ENCODE measurements at regions not wholly inside any gene's neighbourhood (a gene's known extent, or its start where the extent isn't known, plus 50 kb on each side); places are given as distances from the start of the nearest gene placed in this dataset.
"Not testable (repeated sequence)": the region's sequence is repeated elsewhere in the genome, so short reads cannot be mapped to it uniquely, and the experiment has no call there.

DNA sequence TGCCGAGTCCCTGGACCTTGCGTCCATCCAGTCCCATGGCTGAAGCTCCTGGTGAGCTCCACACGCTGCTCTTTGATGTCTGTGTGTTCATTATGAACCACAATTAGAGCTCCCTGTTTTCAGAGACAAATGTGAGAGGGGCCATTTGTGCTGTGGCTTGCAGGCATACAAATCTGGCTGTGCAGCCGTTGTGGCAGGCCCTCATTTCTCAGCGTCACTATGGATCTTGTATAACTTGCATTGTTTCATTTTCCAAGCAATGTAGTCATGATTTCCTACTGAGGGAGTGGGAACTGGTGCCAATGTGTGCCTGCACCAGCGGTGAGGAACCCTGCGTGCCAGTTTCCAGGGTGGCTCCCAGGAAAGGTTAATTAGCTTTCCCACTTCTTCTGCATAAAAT is 542.6 kb downstream of the TMEM114 start:
- no peak for DNase-seq

DNA sequence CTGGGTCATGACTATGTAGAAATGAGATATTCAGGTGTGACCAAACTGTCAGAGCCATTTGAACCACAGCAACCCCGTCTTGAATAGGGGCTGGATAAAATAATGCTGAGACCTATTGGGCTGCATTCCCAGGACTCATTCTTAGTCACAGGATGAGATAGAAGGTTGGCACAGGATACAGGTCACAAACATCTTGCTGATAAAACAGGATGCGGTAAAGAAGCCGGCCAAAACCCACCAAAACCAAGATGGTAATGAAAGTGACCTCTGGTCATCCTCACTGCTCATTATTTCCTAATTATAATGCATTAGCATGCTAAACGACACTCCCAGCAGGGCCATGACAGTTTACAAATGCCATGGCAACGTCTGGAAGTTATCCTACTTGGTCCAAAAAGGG is 545.5 kb downstream of the TMEM114 start:
- DNase-seq = no peak

DNA sequence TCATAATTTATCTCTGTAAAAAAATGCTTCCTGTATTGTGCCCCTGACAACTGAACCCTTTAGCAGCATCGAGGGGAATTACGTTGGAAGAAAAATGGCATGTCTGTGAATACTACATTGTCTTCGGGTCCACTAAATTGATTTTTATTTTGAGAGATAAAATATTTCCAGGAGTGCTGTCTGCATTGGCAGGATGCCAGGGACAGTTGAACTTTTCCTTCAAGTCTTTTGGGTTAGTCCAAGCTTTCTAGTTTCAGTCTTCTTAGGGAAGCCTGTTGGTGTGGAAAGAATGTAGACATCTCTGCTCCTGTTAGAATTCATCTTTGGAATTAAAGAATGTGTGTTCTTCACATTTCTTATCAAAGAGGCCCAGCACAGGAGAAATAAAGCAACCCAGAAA is 557.9 kb downstream of the TMEM114 start:
- DNase-seq = no peak

DNA sequence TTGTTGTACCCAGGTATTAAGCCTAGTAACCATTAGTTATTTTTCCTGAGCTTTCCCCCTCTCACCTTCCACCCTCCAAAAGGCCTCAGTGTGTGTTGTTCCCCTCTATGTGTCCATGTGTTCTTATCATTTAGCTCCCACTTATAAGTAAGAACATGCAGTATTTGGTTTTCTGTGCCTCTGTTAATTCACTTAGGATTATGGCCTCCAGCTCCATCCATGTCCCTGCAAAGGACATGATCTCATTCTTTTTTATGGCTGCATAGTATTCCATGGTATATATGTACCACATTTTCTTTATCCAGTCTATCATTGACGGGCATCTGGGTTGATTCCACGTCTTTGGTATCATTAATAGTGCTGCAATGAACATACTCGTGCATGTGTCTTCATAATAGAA is 560.3 kb downstream of the TMEM114 start:
- DNase-seq = not testable (repeated sequence)

DNA sequence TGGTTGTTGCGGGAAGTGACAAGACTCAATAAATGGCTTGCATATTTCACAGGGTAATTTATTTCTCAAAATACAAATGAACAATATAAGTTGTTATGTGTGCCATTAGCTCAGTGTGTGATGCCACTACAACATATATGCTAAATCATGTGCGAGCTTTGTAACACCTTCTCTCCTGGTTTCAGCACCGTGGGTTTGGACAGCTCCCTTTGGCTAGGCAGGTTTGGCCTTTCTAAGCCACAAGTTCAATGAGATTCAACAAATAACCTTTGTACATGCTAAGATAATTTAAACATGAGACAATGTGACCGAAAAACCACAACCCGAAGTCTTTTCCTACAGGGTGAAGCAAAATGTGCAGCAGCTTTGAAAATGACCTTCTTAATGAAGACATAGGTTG is 563.9 kb downstream of the TMEM114 start:
- DNase-seq = no peak

DNA sequence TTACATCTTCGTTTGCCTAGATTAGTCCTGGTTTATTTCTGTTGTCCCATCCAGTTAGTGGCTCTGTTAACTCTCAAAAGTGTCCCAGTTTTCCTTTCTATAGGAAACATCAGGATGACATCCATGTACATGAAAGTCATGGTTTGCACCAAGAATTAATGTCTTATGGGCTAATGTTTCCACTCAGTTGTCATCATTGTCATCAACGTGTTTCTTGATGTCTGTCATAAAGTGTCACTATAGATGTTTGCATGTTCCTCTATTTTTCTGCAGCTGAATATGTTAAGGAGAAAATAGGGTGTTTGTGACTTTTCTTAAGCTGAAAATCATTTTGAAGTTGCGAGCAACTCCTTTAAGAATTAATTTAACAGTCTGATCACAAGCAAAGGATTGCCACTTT is 567.0 kb downstream of the TMEM114 start:
- no peak for DNase-seq

DNA sequence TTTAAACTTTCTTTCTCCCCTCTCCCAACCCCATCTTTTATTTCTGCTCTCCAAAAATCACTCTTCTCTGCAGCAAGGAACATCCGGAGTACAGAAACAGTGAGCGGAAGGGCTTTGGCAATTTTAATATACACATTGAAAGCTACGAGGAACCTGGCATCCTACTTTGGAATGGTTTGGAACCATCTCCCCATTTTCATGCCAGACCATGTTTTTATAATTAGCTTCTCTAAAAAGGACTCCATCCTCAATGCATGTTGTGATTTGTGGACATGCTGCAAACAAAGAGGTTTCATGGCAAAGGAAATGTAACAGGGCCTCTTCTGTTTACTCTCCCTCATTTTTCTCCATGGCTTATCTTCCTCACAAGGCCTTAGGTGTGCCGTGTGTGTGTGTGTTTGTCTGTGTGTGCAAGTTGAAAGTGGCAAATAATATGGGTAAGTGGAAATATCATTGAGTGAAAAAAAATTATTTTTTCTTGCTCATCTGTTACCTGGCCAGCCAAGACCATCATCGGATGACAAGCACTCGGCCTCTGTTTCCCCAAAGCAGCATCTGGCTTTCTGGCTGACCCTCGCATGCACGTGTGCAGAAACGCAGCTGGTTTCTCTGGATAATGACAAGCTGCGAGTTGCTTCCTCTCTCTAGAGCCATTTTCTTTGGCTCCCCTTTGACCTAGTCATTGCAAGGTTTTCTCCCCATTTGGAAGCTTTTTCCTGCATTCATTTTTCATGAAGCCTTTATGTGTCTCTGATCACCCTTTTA is 585.0 kb downstream of the TMEM114 start:
- no peak for DNase-seq

DNA sequence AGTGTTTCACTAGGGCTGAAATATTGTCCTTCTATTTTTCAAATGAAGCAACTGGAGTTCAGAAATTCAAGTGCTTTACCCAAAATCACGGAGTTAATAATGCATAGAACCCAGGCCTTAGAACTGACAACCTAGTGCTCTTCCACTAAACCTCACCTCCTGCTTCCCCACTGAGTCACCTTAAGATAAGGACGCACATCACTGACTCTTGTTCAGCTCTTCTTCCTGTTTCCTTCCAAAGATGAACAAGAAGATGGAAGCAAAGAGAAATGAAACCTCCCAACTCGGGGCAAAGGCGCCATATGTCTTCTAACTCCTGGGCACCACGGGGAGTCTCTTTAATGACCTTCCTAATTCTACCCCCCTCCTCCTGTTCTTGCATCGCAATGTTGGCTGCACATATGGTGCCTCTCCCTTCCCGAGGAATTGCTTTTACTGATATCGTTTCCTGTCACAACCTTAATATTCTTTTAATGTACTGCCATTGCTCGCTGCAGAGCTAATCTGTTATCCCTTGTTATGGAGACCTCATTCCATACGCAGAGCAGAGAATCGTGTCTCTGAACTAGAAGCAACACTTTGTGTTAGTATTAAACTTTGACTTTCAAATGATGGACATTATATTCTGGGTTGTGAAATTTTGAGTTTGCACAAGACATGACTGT is 591.4 kb downstream of the TMEM114 start:
- no peak for DNase-seq

DNA sequence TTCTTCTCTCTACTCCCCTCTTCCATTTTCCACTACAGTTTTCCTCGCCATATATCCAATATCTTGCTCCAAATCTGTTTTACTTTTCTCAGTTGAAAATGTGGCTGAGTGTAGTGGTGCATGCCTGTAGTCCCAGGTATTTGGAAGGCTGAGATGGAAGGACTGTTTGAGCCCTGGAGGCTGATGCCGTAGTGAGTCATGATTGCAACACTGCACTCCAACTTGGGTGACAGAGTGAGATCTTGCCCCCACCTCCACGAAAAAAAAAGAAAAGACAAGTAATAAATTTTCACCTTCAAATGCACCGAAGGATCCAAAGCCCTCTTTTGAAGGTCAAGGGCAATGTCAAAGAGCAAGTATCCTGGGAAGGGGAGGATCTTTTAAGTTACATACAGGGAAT is 592.3 kb downstream of the TMEM114 start:
- no peak for DNase-seq

DNA sequence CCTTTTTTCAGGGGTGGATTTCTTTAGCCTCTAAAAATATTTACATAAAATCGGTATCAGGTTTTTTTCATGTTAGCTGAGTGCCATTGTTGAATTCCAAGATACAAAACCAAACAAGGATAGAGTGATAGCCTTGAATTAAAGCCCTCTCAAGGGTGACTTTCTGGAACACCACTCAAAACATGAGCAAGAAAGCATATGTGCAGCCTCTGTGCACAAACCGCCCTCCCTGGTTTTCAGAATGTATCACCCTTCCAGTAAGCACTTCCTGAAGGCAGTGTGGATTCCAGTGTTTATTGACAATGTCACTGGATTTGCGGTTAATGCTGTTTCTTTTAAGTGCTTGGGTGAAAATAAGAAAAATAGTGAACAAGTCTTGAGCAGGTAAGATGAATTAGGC is 597.7 kb downstream of the TMEM114 start:
- DNase-seq = no peak

DNA sequence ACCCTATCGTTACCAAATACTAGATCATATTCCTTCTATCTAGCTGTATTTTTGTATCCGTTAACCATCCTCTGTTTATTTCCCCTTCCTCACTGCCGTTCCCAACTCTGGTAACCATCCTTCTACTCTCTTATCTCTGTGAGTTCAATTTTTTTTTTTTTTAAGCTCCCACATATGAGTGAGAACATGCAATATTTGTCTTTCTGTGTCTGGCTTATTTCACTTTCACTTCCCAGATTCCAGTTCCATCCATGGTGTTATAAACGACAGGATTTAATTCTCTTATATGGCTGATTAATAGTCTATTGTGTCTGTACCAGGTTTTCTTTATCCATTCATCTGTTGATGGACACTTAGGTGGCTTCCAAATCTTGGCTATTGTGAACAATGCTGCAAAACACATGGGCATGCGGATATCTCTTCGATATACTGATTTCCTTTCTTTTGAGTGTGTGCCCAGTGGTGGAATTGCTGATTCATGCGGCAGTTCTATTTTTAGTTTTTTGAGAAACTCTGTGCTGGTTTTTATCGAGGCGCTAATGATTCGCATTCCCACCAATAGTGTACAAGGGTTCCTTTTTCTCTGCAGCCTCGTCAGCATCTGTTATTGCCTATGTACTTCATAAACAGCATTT is 599.6 kb downstream of the TMEM114 start:
- DNase-seq = no peak

DNA sequence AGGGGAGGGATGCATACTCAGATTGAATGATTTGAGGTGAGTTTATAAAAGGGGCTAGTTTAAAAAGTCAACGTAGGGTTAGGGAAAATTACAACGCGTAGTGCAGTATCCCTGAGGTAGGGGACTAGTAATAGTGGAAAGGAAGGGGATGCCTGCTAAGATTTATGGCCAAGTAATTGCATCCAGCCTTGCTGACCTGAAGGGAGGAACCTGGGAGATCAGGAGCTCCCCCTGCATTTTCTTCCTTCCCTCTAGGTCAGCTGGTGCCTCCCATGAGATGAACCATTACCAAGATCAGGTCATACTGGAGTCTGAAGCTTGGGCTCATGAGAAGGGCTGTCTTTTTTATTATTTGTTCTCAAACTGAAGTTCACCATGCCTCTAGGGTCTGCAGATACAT is 606.6 kb downstream of the TMEM114 start:
- DNase-seq = no peak

DNA sequence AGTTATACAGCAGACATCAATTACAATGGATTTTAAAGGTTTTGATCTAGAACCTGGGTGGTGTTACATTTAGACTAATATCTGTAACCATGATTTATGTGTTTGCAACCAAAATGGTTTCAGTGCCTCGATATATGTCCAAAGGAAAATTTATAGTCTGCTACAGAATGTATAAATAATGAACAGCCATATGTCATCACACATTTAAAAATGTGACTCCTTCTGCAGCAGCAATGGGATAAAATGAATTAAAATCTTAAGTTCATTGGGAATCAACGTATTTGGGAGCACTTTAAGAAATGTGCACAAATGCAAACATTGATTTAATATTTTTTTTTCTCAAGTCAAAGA is 610.2 kb downstream of the TMEM114 start:
- DNase-seq = no peak

DNA sequence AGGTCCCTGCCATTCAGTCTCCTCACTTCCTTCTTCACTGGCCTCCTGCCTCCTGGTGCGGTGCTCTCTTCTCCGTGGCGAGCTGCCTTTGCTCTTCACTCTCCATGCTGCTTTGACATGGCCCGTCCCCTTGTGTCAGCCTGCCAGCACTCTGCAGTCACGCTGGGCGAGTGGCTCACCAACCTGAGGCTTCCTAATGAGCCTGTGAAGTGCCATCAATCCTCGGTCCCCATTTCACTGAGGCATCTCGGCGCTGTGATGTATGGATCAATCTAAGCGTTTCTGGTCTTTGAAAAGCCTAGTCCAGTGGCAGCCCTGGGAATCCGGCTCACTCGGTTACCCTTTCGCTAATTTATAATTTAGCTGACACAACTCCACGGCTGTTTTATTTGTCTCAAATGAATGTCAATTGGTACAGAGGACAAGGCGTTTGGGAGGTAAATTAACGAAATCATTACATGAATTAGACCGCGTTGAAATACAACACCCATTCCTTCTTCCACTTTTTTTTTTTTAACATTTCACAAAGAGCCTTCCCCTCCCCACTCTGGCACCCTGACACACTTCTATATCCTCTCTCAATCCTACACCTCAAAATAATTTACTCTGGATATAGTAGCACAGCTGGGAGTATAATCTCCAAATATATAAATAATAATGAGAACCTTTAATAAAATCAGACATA is 610.7 kb downstream of the TMEM114 start:
- no peak for DNase-seq

DNA sequence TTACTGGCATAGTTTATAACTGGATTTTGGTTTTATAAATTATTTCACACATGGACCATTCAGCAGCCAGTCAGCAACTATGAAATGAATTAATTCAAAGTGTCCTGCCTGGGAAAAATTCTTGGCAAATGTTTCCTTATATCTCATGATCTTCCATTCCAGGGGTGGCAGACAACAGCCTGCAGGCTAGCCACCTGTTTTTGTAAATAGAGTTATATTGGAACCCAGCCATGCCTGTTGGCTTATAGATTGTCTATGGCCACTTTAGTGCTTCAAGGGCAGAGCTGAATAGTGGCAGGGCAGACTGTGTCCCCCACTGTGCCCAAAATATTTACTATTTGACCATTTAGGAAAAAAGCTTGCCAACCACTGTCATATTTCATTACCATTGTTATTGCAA is 613.7 kb downstream of the TMEM114 start:
- DNase-seq = no peak

DNA sequence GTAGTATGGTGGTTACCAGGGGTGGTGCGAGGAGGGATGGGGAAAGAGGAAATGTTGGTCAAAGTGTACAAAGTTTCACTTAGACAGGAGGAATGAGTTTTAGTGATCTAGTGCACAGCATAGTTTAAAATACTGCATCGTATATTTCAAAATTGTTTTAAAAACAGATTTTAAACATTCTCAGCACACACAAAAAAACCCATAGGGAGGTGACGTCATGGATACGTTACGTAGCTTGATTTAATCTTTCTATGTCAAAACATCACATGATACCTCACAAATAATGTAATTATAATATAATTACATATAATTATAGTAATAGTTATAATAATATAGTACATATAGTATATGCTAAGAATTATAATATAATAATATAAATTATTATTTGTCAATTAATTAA is 614.2 kb downstream of the TMEM114 start:
- no peak for DNase-seq

DNA sequence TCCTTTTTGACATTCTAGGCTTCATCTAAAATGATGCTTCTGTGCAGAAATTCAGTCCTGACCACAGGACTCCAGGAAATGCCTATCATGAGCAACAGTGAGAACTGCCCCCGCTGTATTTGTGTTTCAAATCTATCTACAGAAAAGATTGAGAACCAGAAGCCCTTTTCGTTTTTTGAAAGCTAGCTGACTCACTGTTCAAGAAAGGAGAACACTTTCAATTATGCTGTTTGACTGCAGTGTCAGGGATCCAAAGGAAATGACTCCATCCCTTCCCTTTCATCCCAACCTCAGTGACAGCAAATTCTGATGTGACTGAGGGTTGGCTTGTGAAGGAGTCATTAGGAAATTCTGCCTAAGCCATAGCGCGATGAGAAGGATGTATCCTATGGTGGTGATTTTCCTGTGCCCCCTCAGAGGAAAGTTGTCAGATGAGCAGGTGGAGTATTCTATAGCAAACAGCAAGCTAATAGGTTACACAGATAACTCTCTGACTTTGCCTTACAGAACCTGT is 622.3 kb downstream of the TMEM114 start:
- no peak for DNase-seq

DNA sequence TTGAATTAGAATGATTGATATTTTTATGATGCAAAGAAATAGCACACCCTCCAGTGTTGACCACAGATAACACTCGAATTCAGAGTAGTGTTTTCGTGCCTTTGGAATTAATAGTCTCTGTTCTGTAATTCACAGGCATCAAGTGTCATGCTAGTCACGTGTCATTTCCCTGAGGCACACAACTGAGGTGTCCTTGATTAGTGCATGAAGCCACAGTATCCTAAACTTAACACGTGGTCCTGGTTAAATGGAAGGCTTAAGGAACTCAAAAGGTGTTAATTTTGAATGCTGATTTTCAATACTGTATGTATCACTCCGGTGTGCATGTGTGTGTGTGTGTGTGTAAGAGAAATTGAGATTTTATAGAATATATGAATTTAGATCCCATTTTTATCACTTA is 625.6 kb downstream of the TMEM114 start:
- no peak for DNase-seq

DNA sequence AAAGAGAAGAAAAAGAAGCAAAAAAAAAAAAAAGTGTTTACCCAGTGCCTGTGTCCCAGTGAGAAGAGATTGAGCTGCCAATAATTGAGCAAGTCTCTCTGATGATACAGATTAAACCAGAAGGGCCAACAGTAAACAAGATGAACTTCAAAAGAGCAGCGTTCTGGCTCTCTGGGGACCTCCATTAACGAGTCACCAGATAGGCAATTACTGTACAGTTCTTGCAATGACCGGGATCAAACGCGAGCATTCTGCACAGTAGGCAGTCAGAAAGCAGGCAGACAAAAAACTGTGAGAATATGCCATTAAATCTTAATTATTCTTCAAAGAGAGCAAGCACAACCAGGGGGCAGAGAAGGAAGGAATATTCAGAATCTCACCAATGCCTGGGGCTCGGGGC is 626.1 kb downstream of the TMEM114 start:
- DNase-seq = no peak

DNA sequence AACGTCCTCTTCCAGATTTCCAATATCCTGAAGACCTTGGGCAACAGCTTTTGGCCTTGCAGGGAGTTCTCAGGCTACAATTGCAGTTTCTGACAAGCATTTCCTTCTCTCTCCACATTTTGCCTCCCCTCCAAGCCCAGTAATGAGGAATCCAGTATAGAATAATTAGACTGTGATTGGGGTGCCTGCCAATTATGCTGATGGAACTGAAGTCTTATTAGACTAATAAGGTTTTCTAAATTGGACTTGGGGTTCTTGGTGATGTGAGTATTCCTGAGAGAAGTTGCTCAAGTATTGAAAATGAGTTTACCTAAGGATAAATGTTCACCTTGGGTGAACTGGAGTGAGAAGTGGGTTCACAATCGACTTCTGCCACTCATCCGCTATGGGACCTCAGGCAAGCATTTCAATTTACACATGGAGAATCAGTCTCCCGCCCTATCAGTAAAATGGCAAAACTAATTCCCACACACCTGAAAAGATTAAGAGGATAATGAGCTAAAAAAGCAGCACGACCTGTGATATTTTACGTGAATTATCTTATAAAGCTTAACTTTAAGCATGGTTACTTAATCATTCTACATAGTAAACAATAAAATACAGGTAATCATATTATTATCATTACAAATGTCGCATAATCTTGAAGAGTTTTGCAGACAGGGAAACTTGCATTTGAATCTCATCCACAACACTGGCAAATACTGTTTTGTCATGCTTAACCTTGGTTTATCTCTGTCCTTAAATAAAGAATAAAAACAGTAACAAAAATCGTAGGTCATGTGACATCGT is 628.0 kb downstream of the TMEM114 start:
- DNase-seq = no peak

DNA sequence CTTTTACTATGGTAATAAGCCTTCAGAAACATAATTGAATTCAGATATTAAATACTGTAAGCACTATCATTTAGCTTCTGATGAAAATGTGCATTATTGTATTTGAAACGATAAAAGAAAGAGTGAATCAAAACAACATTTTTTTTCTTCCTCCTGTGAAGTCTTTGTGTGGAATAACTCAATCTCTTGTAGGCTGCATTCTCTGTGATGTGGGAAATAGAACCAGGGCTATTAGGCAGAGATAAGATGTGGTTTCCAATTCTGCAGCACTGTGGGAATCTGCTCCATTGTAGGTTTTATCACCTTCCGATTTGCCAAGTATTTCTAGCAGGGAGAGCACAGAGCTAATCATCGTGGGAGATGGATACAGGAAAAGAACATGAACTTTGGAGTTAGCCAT is 624.5 kb downstream of the RBFOX1 start:
- DNase-seq = no peak

DNA sequence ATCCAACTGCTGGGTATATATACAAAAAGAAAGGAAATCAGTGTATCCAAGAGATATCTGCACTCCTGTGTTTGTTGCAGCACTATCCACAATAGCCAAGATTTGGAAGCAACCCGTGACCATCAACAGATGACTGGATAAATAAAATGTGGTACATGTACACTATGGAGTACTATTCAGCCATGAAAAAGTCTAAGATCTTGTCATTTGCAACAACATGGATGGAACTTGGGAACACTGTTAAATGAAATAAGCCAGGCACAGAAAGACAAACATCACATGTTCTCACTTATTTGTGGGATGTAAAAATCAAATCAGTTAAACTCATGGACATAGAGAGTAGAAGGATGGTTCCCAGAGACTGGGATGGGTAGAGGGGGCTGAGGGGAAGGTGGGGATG is 620.7 kb downstream of the RBFOX1 start:
- DNase-seq = no peak

DNA sequence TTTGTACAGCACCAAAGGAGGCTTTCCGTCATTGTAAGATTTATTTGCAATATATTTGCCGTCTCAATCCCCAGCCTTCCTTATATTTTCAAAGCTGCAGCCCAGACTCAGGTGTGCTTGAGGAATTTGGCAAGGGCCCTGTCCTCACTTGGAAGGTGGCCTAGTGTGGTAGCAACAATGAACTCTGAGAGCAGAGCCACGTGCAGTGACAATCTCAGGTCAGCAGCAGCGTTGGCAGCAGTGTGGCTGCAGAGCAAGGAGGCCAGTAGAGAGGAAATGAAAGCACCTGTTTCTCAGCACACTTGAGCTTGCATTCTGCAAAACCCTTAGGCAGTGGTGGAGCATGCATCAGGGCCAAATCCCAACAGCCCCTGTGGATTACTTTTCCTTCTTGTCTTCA is 613.5 kb downstream of the RBFOX1 start:
- no peak for DNase-seq
